Brain microvascular endothelial cell (primary cell): ENCODE measurements at regions not wholly inside any gene's neighbourhood (a gene's known extent, or its start where the extent isn't known, plus 50 kb on each side); places are given as distances from the start of the nearest gene placed in this dataset.

Experiments
- DNase-seq: peaks from one replicate; pipeline ENCODE4 v3.0.0-alpha.2; 2020
- H3K27ac ChIP-seq: fragments of 250-450 bp; sonication (Bioruptor Pico); 2 replicates; pipeline ENCODE4 v1.5.1; 2020; ENCODE audit warnings: mild to moderate bottlenecking, moderate library complexity
- H3K27me3 ChIP-seq: fragments of 250-450 bp; sonication (Bioruptor Pico); replicated peaks from 2 replicates; pipeline ENCODE4 v1.5.1; 2020; ENCODE audit warnings: mild to moderate bottlenecking
- H3K36me3 ChIP-seq: fragments of 250-450 bp; sonication (Bioruptor Pico); replicated peaks from 2 replicates; pipeline ENCODE4 v1.5.1; 2020; ENCODE audit warnings: mild to moderate bottlenecking
- H3K4me3 ChIP-seq: 2 replicates; pipeline ENCODE4 v1.5.1; 2011; ENCODE audit warnings: low read depth, mild to moderate bottlenecking, control low read depth, low read length, moderate library complexity
- in situ Hi-C: cut with HindIII; loops from 2 replicates; pipeline ENCODE4 v1.10.0; 2017; ENCODE audit warnings: low sequenced_read_pairs, low pct_ligation_motif_present
- TF ChIP-seq, protein P1 (sequence below): IDR thresholded peaks from 2 replicates; pipeline ENCODE4 v1.5.1; 2011; ENCODE audit warnings: low read depth, mild to moderate bottlenecking, moderate library complexity, low read length, control low read depth, inconsistent platforms; ENCODE audit errors: missing control alignments

DNA sequence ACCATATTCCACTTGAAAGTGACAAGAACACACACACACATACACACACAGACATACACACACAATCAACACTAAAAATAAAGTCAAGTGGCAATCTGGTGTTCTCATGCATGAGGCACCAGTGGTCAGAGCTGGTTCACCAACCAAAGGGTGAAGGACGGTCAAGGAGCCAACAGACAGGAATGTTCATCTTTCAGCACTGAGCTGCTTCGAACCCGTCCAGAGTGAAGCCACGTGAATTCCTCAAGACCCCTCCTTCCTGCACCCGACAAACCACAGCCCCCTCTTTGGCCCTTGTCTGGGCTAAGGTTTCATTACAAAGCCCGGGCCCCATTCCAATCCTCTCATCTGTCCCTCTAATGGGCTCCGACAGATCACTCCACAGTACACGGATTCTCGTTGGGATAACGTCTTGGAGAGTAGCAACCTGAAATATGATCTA, 84.5 kb upstream of the SMIM23 start:
- Histone ChIP-seq H3K4me3 (no peak overlapping the region), H3K27ac (no peak overlapping the region), H3K27me3 (peaks cover 4% of the 10 kb centered on the region), H3K36me3 (no peaks in the 10 kb centered on the region)
- TF ChIP-seq, protein P1, sequence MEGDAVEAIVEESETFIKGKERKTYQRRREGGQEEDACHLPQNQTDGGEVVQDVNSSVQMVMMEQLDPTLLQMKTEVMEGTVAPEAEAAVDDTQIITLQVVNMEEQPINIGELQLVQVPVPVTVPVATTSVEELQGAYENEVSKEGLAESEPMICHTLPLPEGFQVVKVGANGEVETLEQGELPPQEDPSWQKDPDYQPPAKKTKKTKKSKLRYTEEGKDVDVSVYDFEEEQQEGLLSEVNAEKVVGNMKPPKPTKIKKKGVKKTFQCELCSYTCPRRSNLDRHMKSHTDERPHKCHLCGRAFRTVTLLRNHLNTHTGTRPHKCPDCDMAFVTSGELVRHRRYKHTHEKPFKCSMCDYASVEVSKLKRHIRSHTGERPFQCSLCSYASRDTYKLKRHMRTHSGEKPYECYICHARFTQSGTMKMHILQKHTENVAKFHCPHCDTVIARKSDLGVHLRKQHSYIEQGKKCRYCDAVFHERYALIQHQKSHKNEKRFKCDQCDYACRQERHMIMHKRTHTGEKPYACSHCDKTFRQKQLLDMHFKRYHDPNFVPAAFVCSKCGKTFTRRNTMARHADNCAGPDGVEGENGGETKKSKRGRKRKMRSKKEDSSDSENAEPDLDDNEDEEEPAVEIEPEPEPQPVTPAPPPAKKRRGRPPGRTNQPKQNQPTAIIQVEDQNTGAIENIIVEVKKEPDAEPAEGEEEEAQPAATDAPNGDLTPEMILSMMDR, result no peak
- in situ Hi-C loops, result no loop called here
- no peak for DNase-seq

DNA sequence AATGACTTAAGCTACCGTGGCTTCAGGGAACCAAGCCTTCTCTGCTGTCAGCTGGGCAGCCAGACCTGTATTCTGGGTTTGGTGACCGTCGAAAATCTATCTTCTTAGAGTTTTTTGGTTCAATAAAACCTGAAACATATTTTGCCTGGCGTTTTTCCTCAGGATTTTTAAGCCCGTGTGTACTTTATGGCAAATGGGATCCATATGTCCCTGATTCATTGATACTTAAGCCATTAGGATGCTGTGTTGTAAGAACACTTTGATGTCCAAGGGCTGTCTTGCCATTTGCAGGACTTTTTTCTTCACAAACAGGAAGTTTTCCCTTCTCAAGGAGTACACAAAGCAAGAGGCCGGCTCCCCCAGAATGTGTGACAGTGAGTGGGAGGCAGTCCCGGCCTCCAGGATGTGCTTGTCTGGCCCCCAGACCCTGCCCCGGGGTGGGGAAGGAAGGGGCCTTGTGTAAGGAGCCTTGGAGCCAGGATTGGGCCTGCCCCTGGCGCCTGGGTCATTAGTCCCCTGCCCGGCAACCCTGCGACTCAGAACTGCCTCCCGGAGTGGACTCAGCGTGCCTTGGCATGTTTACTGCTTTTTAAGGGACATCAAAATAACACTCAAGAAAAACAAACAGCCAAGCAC, 83.4 kb upstream of the SMIM23 start:
- H3K27ac ChIP-seq, result no peak overlapping the region
- no peak overlapping the region for H3K4me3 ChIP-seq
- in situ Hi-C loops, result no loop called here
- DNase-seq, result no peak
- no peaks in the 10 kb centered on the region for H3K36me3 ChIP-seq
- TF ChIP-seq, protein P1, result no peak
- H3K27me3 ChIP-seq, result peaks cover 4% of the 10 kb centered on the region

DNA sequence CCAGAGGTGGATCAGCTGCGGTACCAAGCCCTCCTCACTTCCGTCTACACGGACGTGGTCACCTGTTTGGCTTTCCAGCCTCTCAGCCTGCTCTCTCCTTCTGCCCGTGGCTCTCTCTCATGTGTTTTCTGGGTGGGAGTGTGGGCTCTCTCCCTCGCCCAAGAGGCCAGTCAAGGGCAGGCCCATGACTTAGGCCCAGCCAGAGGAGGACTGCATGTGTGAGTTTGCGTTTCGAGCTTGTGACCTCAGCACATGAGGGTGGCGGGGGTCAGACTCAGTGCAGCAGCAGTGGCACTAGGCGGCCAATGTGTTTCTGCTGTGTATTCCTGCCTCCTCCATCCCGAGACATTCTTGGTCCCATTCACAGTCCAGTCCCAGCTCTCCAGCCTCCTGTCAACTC, 82.5 kb upstream of the SMIM23 start:
- no peak for DNase-seq

DNA sequence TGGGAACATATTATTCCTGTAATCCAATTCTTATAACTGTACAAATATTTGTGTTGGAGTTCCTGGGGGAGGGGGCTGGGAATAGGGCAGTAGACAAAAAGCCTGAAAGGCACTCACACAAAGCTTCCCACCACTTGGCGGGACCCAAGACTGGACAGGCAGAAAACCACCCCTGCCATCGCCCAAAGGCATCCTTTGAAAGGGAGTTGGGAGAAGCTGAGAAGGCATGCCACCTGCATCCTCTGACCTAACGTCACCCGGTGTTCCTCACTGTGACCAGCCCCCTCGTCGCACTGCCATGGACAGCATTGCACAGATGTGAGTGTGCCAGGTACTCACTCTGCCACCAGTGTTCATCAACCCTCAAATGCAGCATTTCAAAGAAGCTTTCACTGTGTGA, 80.6 kb upstream of the SMIM23 start:
- Histone ChIP-seq H3K27me3 (peaks cover 4% of the 10 kb centered on the region), H3K4me3 (no peak overlapping the region), H3K27ac (no peak overlapping the region), H3K36me3 (no peaks in the 10 kb centered on the region)
- DNase-seq, result no peak
- TF ChIP-seq, protein P1, result no peak
- in situ Hi-C loops, result no loop called here

More for the DNA sequence above, 82.5 kb upstream of the SMIM23 start:
- H3K27ac ChIP-seq, result no peak overlapping the region
- in situ Hi-C loops, result no loop called here
- H3K36me3 ChIP-seq, result no peaks in the 10 kb centered on the region
- peaks cover 4% of the 10 kb centered on the region for H3K27me3 ChIP-seq
- TF ChIP-seq, protein P1, result no peak
- no peak overlapping the region for H3K4me3 ChIP-seq

DNA sequence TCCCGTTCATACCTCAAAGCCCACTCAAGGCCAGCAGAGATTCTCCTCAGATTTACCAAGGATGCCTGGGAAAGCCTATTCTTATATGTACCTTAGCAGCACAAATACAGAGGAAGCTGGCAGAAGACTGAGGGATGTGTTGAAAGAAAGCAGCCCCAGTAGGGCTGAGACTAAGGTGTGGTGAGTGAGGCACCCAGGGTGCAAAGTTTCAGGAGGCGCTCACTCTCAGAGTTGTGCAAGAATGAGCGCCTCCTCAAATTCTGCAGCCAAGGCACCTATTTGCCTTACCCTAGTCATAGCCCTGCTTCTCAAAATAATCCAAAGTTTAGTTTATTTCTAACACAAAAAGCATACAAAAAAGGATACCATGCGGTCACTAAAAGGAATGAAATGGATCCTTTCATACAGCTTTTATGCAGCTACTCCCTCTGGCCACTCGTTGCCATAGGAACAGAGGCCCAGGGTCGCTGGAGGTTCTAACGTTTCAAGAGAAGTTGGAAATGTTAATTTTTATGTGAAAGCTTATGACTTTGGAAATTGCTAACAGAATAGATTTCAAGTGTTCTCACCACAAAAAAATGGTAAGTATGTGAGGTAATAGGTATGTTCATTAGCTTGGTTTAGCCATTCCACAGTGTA, 79.7 kb upstream of the SMIM23 start:
- H3K27ac ChIP-seq, result no peak overlapping the region
- no peak for DNase-seq
- peaks cover 4% of the 10 kb centered on the region for H3K27me3 ChIP-seq
- in situ Hi-C loops, result no loop called here
- TF ChIP-seq, protein P1, result no peak
- no peak overlapping the region for H3K4me3 ChIP-seq
- H3K36me3 ChIP-seq, result no peaks in the 10 kb centered on the region
